ENCODE measurements at regions not wholly inside any gene's neighbourhood (a gene's known extent, or its start where the extent isn't known, plus 50 kb on each side); places are given as distances from the start of the nearest gene placed in this dataset.
"Not testable (repeated sequence)": the region's sequence is repeated elsewhere in the genome, so short reads cannot be mapped to it uniquely, and the experiment has no call there.

- DNase-seq (ENCODE audit: low read depth): no peak
Observed at GRCh38 chr2:200173691-200174090, 132.8 kb upstream of the SPATS2L start.

GRCh38 chr2:200174433-200175216 lies 131.9 kb upstream of the SPATS2L start:
- no peak for DNase-seq (ENCODE audit: low read depth)

- DNase-seq (ENCODE audit: low read depth): peak; percentile 56
Observed at GRCh38 chr2:200177971-200178911, 128.3 kb upstream of the SPATS2L start.

GRCh38 chr2:200179151-200179550 lies 127.3 kb upstream of the SPATS2L start:
- DNase-seq (ENCODE audit: low read depth): no peak

- DNase-seq (ENCODE audit: low read depth): no peak
Observed at GRCh38 chr2:200180943-200181342, 125.5 kb upstream of the SPATS2L start.

GRCh38 chr2:200181755-200182154 lies 124.7 kb upstream of the SPATS2L start:
- no peak for DNase-seq (ENCODE audit: low read depth)

- DNase-seq (ENCODE audit: low read depth): no peak
Observed at GRCh38 chr2:200184748-200185627, 121.5 kb upstream of the SPATS2L start.

GRCh38 chr2:200185628-200186000 lies 120.9 kb upstream of the SPATS2L start:
- DNase-seq (ENCODE audit: low read depth): no peak

GRCh38 chr2:200186002-200186401 lies 120.5 kb upstream of the SPATS2L start:
- peak; percentile 3 for DNase-seq (ENCODE audit: low read depth)

GRCh38 chr2:200188876-200189275 lies 117.6 kb upstream of the SPATS2L start:
- no peak for DNase-seq (ENCODE audit: low read depth)

GRCh38 chr2:200189964-200190363 lies 116.5 kb upstream of the SPATS2L start:
- DNase-seq (ENCODE audit: low read depth): peak; percentile 59

GRCh38 chr2:200193331-200193730 lies 113.2 kb upstream of the SPATS2L start:
- no peak for DNase-seq (ENCODE audit: low read depth)

GRCh38 chr2:200193791-200194190 lies 112.7 kb upstream of the SPATS2L start:
- DNase-seq (ENCODE audit: low read depth): no peak

GRCh38 chr2:200194746-200195145 lies 111.7 kb upstream of the SPATS2L start:
- DNase-seq (ENCODE audit: low read depth): no peak

GRCh38 chr2:200199005-200199404 lies 107.5 kb upstream of the SPATS2L start:
- DNase-seq (ENCODE audit: low read depth): no peak

GRCh38 chr2:200199576-200200263 lies 106.8 kb upstream of the SPATS2L start:
- DNase-seq (ENCODE audit: low read depth): no peak

GRCh38 chr2:200201839-200202238 lies 104.7 kb upstream of the SPATS2L start:
- DNase-seq (ENCODE audit: low read depth): not testable (repeated sequence)

GRCh38 chr2:200203381-200203827 lies 103.1 kb upstream of the SPATS2L start:
- DNase-seq (ENCODE audit: low read depth): no peak

- DNase-seq (ENCODE audit: low read depth): no peak
Observed at GRCh38 chr2:200208041-200208440, 98.5 kb upstream of the SPATS2L start.

GRCh38 chr2:200209030-200209429 lies 97.5 kb upstream of the SPATS2L start:
- DNase-seq (ENCODE audit: low read depth): no peak

- DNase-seq (ENCODE audit: low read depth): no peak
Observed at GRCh38 chr2:200211643-200212042, 94.8 kb upstream of the SPATS2L start.
